ENCODE measurements at regions not wholly inside any gene's neighbourhood (a gene's known extent, or its start where the extent isn't known, plus 50 kb on each side); places are given as distances from the start of the nearest gene placed in this dataset.

GRCh38 chr4:18130256-18130655 is 108.7 kb upstream of the LCORL start:
- Histone ChIP-seq H3K14ac (ENCODE audit: low read length in 2 of 2) (no peak overlapping the region), H3K9ac (ENCODE audit: low read length) (no peak overlapping the region), H2AFZ (ENCODE audit: low read depth, low read length) (no peak overlapping the region), H4K91ac (ENCODE audit: low read length) (no peak overlapping the region), H3K18ac (ENCODE audit: low read depth in 1 of 2, low read length in 2 of 2) (no peak overlapping the region), H3K36me3 (ENCODE audit: control insufficient read depth in 1 of 2, insufficient read depth in 2 of 2, low read depth in 1 of 2, low read length in 2 of 2) (no peaks in the 10 kb centered on the region), H3K79me1 (replicated peaks; ENCODE audit: low read length, poor library complexity, severe bottlenecking) (no peaks in the 10 kb centered on the region), H2BK120ac (ENCODE audit: low read depth, low read length) (no peak overlapping the region), H3K4me2 (ENCODE audit: low read length, poor library complexity, severe bottlenecking) (no peak overlapping the region), H2AK5ac (ENCODE audit: low read length, severe bottlenecking) (no peak overlapping the region), H3K9me3 (ENCODE audit: control insufficient read depth, low read length) (no peaks in the 10 kb centered on the region), H2BK15ac (ENCODE audit: low read depth, poor library complexity, severe bottlenecking) (no peak overlapping the region), H3K27ac (ENCODE audit: low read length, poor library complexity, severe bottlenecking) (no peak overlapping the region), H4K8ac (ENCODE audit: low read length) (no peak overlapping the region), H3K4ac (ENCODE audit: low read depth in 1 of 2, low read length in 2 of 2) (no peak overlapping the region), H2BK5ac (ENCODE audit: low read depth, low read length, poor library complexity, severe bottlenecking) (no peak overlapping the region), H3K4me1 (ENCODE audit: control insufficient read depth, insufficient read depth, low read depth, low read length) (no peaks in the 10 kb centered on the region), H2BK12ac (ENCODE audit: low read length in 2 of 2) (no peak overlapping the region), H3K23ac (ENCODE audit: low read length in 2 of 2) (no peak overlapping the region), H3K4me3 (ENCODE audit: insufficient read depth in 1 of 2, low read depth in 1 of 2, low read length in 2 of 2) (no peak overlapping the region), H3K27me3 (ENCODE audit: control insufficient read depth in 1 of 2, insufficient read depth in 1 of 2, low read length in 2 of 2) (no peaks in the 10 kb centered on the region)
- no peak for DNase-seq
- 88% methylated on average over 1 of the region's 3 CpGs for WGBS

GRCh38 chr4:18128241-18128640 is 106.7 kb upstream of the LCORL start:
- H2AK5ac ChIP-seq (ENCODE audit: low read length, severe bottlenecking): no peak overlapping the region
- DNase-seq: no peak
- H3K18ac ChIP-seq (ENCODE audit: low read depth in 1 of 2, low read length in 2 of 2): no peak overlapping the region
- no peak overlapping the region for H3K4ac ChIP-seq (ENCODE audit: low read depth in 1 of 2, low read length in 2 of 2)
- H3K27me3 ChIP-seq (ENCODE audit: control insufficient read depth in 1 of 2, insufficient read depth in 1 of 2, low read length in 2 of 2): no peaks in the 10 kb centered on the region
- H2BK5ac ChIP-seq (ENCODE audit: low read depth, low read length, poor library complexity, severe bottlenecking): no peak overlapping the region
- no peak overlapping the region for H3K4me3 ChIP-seq (ENCODE audit: insufficient read depth in 1 of 2, low read depth in 1 of 2, low read length in 2 of 2)
- no peaks in the 10 kb centered on the region for H3K4me1 ChIP-seq (ENCODE audit: control insufficient read depth, insufficient read depth, low read depth, low read length)
- H4K91ac ChIP-seq (ENCODE audit: low read length): no peak overlapping the region
- H3K14ac ChIP-seq (ENCODE audit: low read length in 2 of 2): no peak overlapping the region
- no peak overlapping the region for H2BK15ac ChIP-seq (ENCODE audit: low read depth, poor library complexity, severe bottlenecking)
- no peak overlapping the region for H3K23ac ChIP-seq (ENCODE audit: low read length in 2 of 2)
- H3K9me3 ChIP-seq (ENCODE audit: control insufficient read depth, low read length): no peaks in the 10 kb centered on the region
- H3K27ac ChIP-seq (ENCODE audit: low read length, poor library complexity, severe bottlenecking): no peak overlapping the region
- no peaks in the 10 kb centered on the region for H3K79me1 ChIP-seq (replicated peaks; ENCODE audit: low read length, poor library complexity, severe bottlenecking)
- H2BK12ac ChIP-seq (ENCODE audit: low read length in 2 of 2): no peak overlapping the region
- H2BK120ac ChIP-seq (ENCODE audit: low read depth, low read length): no peak overlapping the region
- H3K36me3 ChIP-seq (ENCODE audit: control insufficient read depth in 1 of 2, insufficient read depth in 2 of 2, low read depth in 1 of 2, low read length in 2 of 2): no peaks in the 10 kb centered on the region
- no peak overlapping the region for H3K9ac ChIP-seq (ENCODE audit: low read length)
- no peak overlapping the region for H4K8ac ChIP-seq (ENCODE audit: low read length)
- H3K4me2 ChIP-seq (ENCODE audit: low read length, poor library complexity, severe bottlenecking): no peak overlapping the region
- no peak overlapping the region for H2AFZ ChIP-seq (ENCODE audit: low read depth, low read length)

- Histone ChIP-seq H2AFZ (ENCODE audit: low read depth, low read length) (no peak overlapping the region), H3K79me1 (replicated peaks; ENCODE audit: low read length, poor library complexity, severe bottlenecking) (no peaks in the 10 kb centered on the region), H2BK15ac (ENCODE audit: low read depth, poor library complexity, severe bottlenecking) (no peak overlapping the region), H3K14ac (ENCODE audit: low read length in 2 of 2) (no peak overlapping the region), H4K8ac (ENCODE audit: low read length) (no peak overlapping the region), H3K23ac (ENCODE audit: low read length in 2 of 2) (no peak overlapping the region), H3K9me3 (ENCODE audit: control insufficient read depth, low read length) (no peaks in the 10 kb centered on the region), H3K4me1 (ENCODE audit: control insufficient read depth, insufficient read depth, low read depth, low read length) (no peaks in the 10 kb centered on the region), H3K36me3 (ENCODE audit: control insufficient read depth in 1 of 2, insufficient read depth in 2 of 2, low read depth in 1 of 2, low read length in 2 of 2) (no peaks in the 10 kb centered on the region), H3K4ac (ENCODE audit: low read depth in 1 of 2, low read length in 2 of 2) (no peak overlapping the region), H3K4me2 (ENCODE audit: low read length, poor library complexity, severe bottlenecking) (no peak overlapping the region), H3K27me3 (ENCODE audit: control insufficient read depth in 1 of 2, insufficient read depth in 1 of 2, low read length in 2 of 2) (no peaks in the 10 kb centered on the region), H4K91ac (ENCODE audit: low read length) (no peak overlapping the region), H3K4me3 (ENCODE audit: insufficient read depth in 1 of 2, low read depth in 1 of 2, low read length in 2 of 2) (no peak overlapping the region), H3K9ac (ENCODE audit: low read length) (no peak overlapping the region), H3K18ac (ENCODE audit: low read depth in 1 of 2, low read length in 2 of 2) (no peak overlapping the region), H2BK5ac (ENCODE audit: low read depth, low read length, poor library complexity, severe bottlenecking) (no peak overlapping the region), H3K27ac (ENCODE audit: low read length, poor library complexity, severe bottlenecking) (no peak overlapping the region), H2BK120ac (ENCODE audit: low read depth, low read length) (no peak overlapping the region), H2AK5ac (ENCODE audit: low read length, severe bottlenecking) (no peak overlapping the region), H2BK12ac (ENCODE audit: low read length in 2 of 2) (no peak overlapping the region)
- no peak for DNase-seq
- WGBS: 64% methylated on average over 2 of the region's 3 CpGs
Observed at GRCh38 chr4:18127030-18127429, 105.5 kb upstream of the LCORL start.

GRCh38 chr4:18113710-18114331 is 92.3 kb upstream of the LCORL start:
- H3K9me3 ChIP-seq (ENCODE audit: control insufficient read depth, low read length): no peaks in the 10 kb centered on the region
- no peak overlapping the region for H4K8ac ChIP-seq (ENCODE audit: low read length)
- H2AFZ ChIP-seq (ENCODE audit: low read depth, low read length): no peak overlapping the region
- H2BK15ac ChIP-seq (ENCODE audit: low read depth, poor library complexity, severe bottlenecking): no peak overlapping the region
- H3K27me3 ChIP-seq (ENCODE audit: control insufficient read depth in 1 of 2, insufficient read depth in 1 of 2, low read length in 2 of 2): peaks cover 0 to 16% of the 10 kb centered on the region in 2 experiments
- H3K36me3 ChIP-seq (ENCODE audit: control insufficient read depth in 1 of 2, insufficient read depth in 2 of 2, low read depth in 1 of 2, low read length in 2 of 2): no peaks in the 10 kb centered on the region
- DNase-seq: no peak
- no peak overlapping the region for H3K9ac ChIP-seq (ENCODE audit: low read length)
- no peak overlapping the region for H2BK5ac ChIP-seq (ENCODE audit: low read depth, low read length, poor library complexity, severe bottlenecking)
- WGBS: 72% methylated on average over 2 of the region's 2 CpGs
- H3K79me1 ChIP-seq (replicated peaks; ENCODE audit: low read length, poor library complexity, severe bottlenecking): no peaks in the 10 kb centered on the region
- no peak overlapping the region for H3K23ac ChIP-seq (ENCODE audit: low read length in 2 of 2)
- H3K14ac ChIP-seq (ENCODE audit: low read length in 2 of 2): no peak overlapping the region
- H3K4me1 ChIP-seq (ENCODE audit: control insufficient read depth, insufficient read depth, low read depth, low read length): no peaks in the 10 kb centered on the region
- H3K4ac ChIP-seq (ENCODE audit: low read depth in 1 of 2, low read length in 2 of 2): no peak overlapping the region
- no peak overlapping the region for H2AK5ac ChIP-seq (ENCODE audit: low read length, severe bottlenecking)
- no peak overlapping the region for H3K4me3 ChIP-seq (ENCODE audit: insufficient read depth in 1 of 2, low read depth in 1 of 2, low read length in 2 of 2)
- no peak overlapping the region for H3K18ac ChIP-seq (ENCODE audit: low read depth in 1 of 2, low read length in 2 of 2)
- H3K4me2 ChIP-seq (ENCODE audit: low read length, poor library complexity, severe bottlenecking): no peak overlapping the region
- no peak overlapping the region for H3K27ac ChIP-seq (ENCODE audit: low read length, poor library complexity, severe bottlenecking)
- no peak overlapping the region for H4K91ac ChIP-seq (ENCODE audit: low read length)
- H2BK120ac ChIP-seq (ENCODE audit: low read depth, low read length): no peak overlapping the region
- no peak overlapping the region for H2BK12ac ChIP-seq (ENCODE audit: low read length in 2 of 2)

Measured in mesenchymal stem cell (in vitro differentiated cells and primary cell).